Peyer's patch (tissue), 4 donors: ENCODE measurements at regions not wholly inside any gene's neighbourhood (a gene's known extent, or its start where the extent isn't known, plus 50 kb on each side); places are given as distances from the start of the nearest gene placed in this dataset.

Source experiments
- DNase-seq, 3 donors: peaks; one replicate each; pipeline ENCODE4 v3.0.0-alpha.2; 2017 to 2019
- H3K27ac ChIP-seq, 4 donors: fragments of 200-600 bp; sonication (generic); one replicate each; pipeline ENCODE4 v1.5.1; 2016 to 2019
- H3K27me3 ChIP-seq, 2 donors: fragments of 200-600 bp; sonication (generic); one replicate each; pipeline ENCODE4 v1.5.1; 2019
- H3K36me3 ChIP-seq, 3 donors: fragments of 200-600 bp; sonication (generic); one replicate each; pipeline ENCODE4 v1.5.1; 2016 to 2019
- H3K4me1 ChIP-seq, 4 donors: fragments of 200-600 bp; sonication (generic); one replicate each; pipeline ENCODE4 v1.5.1; 2016 to 2019
- H3K4me3 ChIP-seq, 4 donors: fragments of 200-600 bp; sonication (generic); 1 replicate in 3 of 4; 2 replicates in 1 of 4; pipeline ENCODE4 v1.5.1; 2016 to 2019; ENCODE audit warnings: mild to moderate bottlenecking in 1 of 4
- H3K9me3 ChIP-seq, 4 donors: fragments of 200-600 bp; sonication (generic); one replicate each; pipeline ENCODE4 v1.5.1; 2016 to 2019; ENCODE audit warnings: mild to moderate bottlenecking in 1 of 4
- POLR2A ChIP-seq, 2 donors: fragments of 450-650 bp; IDR thresholded peaks; one replicate each; pipeline ENCODE4 v1.5.1; 2017; ENCODE audit warnings: antibody characterized with exemption in 2 of 2, mild to moderate bottlenecking in 2 of 2, moderate library complexity in 2 of 2
- TF ChIP-seq, protein P1 (sequence below), 6 experiments: fragments of 450-650 bp in 4 of 6; fragments of 200-600 bp in 2 of 6; sonication (generic) in 1 of 6; IDR thresholded peaks; one replicate each; pipeline ENCODE4 v1.5.1; 2017 to 2019; ENCODE audit warnings: antibody characterized with exemption in 6 of 6, mild to moderate bottlenecking in 3 of 6, moderate library complexity in 1 of 6

DNA sequence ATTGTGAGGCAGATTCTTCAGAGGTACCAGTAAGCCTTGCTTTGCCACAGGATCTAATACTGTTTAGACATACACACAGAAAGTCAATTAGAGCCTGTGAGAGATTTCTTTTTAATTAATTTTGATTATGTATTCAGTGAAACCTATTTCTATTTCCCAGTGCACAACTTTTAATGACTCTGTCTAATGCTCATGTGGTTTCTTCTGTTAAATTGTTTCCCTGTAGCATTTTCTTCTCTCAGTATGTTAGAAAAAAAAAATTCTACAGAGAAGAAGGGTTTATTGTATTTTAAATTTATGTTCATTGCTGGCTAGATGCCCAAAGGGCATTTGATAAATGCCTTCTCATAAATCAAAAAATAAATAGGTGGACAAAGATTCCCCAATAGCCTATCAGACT lies 293.7 kb downstream of the C6orf118 start:
- Histone ChIP-seq H3K9me3 (no peaks in the 10 kb centered on the region), H3K4me3 (no peak overlapping the region), H3K27ac (no peak overlapping the region), H3K27me3 (no peaks in the 10 kb centered on the region), H3K36me3 (no peaks in the 10 kb centered on the region), H3K4me1 (no peaks in the 10 kb centered on the region)
- TF ChIP-seq POLR2A (IDR thresholded peaks at IDR 0.05): no peak
- TF ChIP-seq, protein P1, sequence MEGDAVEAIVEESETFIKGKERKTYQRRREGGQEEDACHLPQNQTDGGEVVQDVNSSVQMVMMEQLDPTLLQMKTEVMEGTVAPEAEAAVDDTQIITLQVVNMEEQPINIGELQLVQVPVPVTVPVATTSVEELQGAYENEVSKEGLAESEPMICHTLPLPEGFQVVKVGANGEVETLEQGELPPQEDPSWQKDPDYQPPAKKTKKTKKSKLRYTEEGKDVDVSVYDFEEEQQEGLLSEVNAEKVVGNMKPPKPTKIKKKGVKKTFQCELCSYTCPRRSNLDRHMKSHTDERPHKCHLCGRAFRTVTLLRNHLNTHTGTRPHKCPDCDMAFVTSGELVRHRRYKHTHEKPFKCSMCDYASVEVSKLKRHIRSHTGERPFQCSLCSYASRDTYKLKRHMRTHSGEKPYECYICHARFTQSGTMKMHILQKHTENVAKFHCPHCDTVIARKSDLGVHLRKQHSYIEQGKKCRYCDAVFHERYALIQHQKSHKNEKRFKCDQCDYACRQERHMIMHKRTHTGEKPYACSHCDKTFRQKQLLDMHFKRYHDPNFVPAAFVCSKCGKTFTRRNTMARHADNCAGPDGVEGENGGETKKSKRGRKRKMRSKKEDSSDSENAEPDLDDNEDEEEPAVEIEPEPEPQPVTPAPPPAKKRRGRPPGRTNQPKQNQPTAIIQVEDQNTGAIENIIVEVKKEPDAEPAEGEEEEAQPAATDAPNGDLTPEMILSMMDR (IDR thresholded peaks at IDR 0.05): no peak
- DNase-seq: no peak

DNA sequence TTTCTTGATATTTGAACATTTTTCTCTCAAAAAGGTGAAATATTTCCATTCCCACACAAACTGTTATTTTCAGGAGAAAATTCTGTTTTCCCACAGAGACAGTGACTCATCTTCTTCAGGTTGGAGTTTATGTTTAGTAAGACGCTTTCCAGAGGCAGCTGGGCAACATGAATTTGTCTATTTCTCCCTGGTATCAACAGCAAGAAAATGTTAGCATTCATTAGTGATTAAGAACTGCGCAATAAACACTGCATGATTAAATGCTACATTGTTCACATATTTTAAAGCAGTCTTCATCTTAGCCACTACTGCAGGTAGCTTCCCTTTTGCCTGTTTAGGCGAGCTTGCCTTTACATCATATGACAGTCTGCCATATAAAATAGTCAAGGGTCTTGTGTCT lies 295.7 kb downstream of the C6orf118 start:
- no peaks in the 10 kb centered on the region for H3K36me3 ChIP-seq
- no peaks in the 10 kb centered on the region for H3K9me3 ChIP-seq
- H3K4me3 ChIP-seq: no peak overlapping the region
- no peak for DNase-seq
- no peaks in the 10 kb centered on the region for H3K4me1 ChIP-seq
- TF ChIP-seq POLR2A (IDR thresholded peaks at IDR 0.05): no peak
- TF ChIP-seq, protein P1 (IDR thresholded peaks at IDR 0.05): no peak
- H3K27ac ChIP-seq: no peak overlapping the region
- no peaks in the 10 kb centered on the region for H3K27me3 ChIP-seq

DNA sequence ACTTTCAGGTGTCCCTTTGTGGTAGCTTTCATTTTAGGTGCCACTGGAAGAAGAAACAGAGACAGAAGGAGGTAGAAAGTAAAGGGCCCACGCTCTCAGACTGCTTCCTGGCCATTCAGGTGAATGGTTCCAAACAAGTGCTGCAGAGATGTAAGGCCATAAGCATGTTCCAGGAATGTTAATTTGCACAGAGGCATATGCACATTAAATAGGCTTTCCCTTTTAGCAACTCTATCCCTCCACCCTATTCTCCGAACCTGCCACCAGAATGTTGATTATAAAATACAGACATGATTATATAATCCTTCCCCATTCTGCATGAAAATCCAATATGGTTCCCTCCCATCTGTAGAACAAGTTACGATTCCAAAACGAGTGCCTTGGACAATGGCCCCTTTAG lies 297.2 kb downstream of the C6orf118 start:
- H3K36me3 ChIP-seq: no peaks in the 10 kb centered on the region
- H3K9me3 ChIP-seq: no peaks in the 10 kb centered on the region
- no peak for DNase-seq
- no peaks in the 10 kb centered on the region for H3K27me3 ChIP-seq
- TF ChIP-seq POLR2A (IDR thresholded peaks at IDR 0.05): no peak
- TF ChIP-seq, protein P1 (IDR thresholded peaks at IDR 0.05): no peak
- no peak overlapping the region for H3K27ac ChIP-seq
- no peak overlapping the region for H3K4me3 ChIP-seq
- H3K4me1 ChIP-seq: no peaks in the 10 kb centered on the region

DNA sequence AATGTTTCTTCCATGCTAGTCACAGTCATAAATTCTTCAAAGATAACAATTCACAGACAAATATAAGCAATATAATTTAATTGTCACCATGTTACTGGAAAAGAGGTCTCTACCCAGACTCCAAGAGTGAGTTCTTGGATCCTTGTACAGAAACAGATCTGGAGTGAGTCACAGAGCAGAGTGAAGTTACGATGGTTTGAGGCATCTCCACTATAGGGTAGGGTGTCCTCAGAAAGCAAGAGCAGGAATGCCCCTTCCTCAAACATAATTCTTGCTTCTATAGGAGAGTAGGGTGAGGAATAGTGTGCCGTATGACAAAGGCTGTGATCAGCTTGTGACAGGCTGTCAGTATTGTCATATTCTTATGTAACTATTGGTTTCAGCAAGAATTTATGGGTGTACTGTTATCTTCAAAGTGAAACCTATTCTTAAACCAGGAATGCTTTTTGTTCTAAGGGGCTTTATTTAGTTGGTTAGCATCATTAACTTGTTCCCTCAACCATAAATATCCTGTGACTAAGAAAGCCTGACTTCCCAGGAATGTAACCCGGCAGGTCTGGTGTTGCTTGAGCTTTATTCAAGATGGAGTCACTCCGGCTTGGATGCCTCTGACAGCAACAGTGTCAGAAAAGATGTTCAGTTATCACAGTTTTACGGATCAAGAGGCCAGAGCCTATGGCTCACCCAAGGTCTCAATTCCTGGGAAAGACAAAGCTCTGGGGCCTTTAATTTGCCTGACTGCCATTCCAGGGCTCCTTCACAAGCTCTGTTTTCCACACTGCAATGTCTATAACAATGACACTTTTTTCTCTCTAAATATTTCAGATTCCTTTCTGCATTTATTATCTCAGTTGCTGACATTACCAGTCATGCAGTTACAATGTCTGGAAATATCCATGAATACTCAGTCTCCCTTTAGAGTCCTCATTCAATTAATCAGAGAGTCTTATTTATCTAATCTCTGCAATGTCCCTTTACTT lies 298.6 kb downstream of the C6orf118 start:
- Histone ChIP-seq H3K4me1 (no peaks in the 10 kb centered on the region), H3K9me3 (no peaks in the 10 kb centered on the region), H3K36me3 (no peaks in the 10 kb centered on the region), H3K4me3 (no peak overlapping the region), H3K27me3 (no peaks in the 10 kb centered on the region), H3K27ac (no peak overlapping the region)
- TF ChIP-seq POLR2A (IDR thresholded peaks at IDR 0.05): no peak
- TF ChIP-seq, protein P1 (IDR thresholded peaks at IDR 0.05): no peak
- DNase-seq: no peak

DNA sequence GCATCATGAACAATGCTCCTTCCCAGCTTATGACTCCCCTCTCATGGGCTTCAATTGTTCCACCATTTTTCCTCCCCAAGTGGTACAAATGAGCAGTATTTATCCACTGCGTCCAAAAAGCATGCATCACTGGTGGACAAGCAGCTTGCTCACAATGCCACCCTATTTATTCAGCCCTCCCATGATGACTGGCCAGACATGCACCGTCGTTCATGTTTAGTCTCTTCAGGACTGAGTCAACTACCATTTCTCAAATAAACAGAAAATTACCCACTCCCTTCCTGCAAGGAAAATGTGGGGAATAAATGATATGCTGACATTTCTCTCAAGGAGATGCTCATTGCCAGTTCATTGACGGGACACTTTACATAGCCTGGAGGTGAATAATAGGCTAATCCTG lies 300.4 kb downstream of the C6orf118 start:
- Histone ChIP-seq H3K27me3 (no peaks in the 10 kb centered on the region), H3K36me3 (no peaks in the 10 kb centered on the region), H3K27ac (no peak overlapping the region), H3K4me3 (no peak overlapping the region), H3K4me1 (no peaks in the 10 kb centered on the region), H3K9me3 (no peaks in the 10 kb centered on the region)
- TF ChIP-seq POLR2A (IDR thresholded peaks at IDR 0.05): no peak
- TF ChIP-seq, protein P1 (IDR thresholded peaks at IDR 0.05): no peak
- DNase-seq: no peak
